ENCODE measurements at regions not wholly inside any gene's neighbourhood (a gene's known extent, or its start where the extent isn't known, plus 50 kb on each side); places are given as distances from the start of the nearest gene placed in this dataset.
"Not testable (repeated sequence)": the region's sequence is repeated elsewhere in the genome, so short reads cannot be mapped to it uniquely, and the experiment has no call there.

DNA sequence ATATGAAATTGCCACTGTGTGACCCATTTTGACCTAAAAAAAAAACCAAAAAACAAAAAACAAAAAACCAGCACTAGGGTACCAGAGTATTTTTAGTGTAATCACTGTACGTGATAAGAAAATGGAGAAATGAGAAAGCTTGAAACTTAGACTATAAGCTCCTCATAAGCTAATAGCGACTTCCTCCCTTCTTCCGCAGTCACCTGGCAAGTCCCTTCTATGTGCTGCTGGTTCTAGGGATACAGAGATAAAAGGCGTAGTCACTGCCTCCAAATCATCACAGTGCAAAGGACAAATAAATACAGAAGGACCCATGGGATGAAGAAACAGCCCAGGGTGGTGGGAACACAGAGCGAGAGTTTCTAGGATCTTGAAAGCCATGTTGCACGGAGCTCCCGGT is 190.3 kb downstream of the TM9SF2 start:
- Histone ChIP-seq H3K27me3 (replicated peaks; ENCODE audit: control insufficient read depth, insufficient read depth, low read length) (peaks cover 16% of the 10 kb centered on the region), H3K36me3 (ENCODE audit: control insufficient read depth, insufficient read depth, low read length, severe bottlenecking) (no peaks in the 10 kb centered on the region), H3K9ac (ENCODE audit: low read length) (no peak overlapping the region), H3K4me3 (ENCODE audit: low read length) (no peak overlapping the region), H3K4me1 (ENCODE audit: control insufficient read depth, insufficient read depth, low read length) (no peaks in the 10 kb centered on the region), H3K9me3 (ENCODE audit: control insufficient read depth, low read length) (no peaks in the 10 kb centered on the region)
- no peak for DNase-seq (ENCODE audit: low read depth)

DNA sequence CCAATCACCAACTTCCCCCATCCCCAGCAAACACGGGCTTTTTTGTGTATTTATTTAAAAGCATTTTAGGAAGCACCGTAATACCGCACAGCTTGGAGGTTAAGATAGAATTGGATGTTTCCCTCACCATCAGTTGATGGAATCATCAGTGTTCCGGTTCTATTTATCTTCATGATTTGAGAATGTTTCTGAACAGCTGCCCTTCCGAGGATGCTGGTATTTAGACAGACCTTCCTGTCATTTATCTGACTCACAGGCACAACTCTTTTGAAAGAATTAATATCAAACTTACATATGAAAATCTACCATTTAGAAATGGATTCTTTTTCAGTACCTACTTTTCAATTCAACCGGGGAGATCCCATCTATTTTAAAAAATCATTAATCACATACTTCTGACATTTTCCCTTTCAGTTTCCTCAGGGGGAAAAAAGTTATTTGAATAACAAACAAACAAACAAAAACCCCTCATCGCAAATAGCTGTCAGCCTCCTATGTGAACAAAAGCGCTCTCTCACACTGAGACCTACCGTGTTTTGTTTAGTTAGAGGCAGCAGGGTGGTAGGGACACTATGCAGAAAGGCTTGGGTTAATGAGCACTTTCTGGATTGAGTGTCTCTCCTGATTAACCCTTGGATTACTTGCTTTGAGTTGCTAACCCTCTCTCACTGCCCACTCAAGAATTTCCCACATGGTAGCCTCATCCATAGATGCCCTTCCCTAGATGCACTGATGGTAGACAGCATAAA is 189.3 kb downstream of the TM9SF2 start:
- Histone ChIP-seq H3K4me1 (ENCODE audit: control insufficient read depth, insufficient read depth, low read length) (peaks cover 4% of the 10 kb centered on the region), H3K9me3 (ENCODE audit: control insufficient read depth, low read length) (no peaks in the 10 kb centered on the region), H3K4me3 (ENCODE audit: low read length) (no peak overlapping the region), H3K27me3 (replicated peaks; ENCODE audit: control insufficient read depth, insufficient read depth, low read length) (peaks cover 16% of the 10 kb centered on the region), H3K36me3 (ENCODE audit: control insufficient read depth, insufficient read depth, low read length, severe bottlenecking) (no peaks in the 10 kb centered on the region), H3K9ac (ENCODE audit: low read length) (no peak overlapping the region)
- DNase-seq (ENCODE audit: low read depth): no peak

DNA sequence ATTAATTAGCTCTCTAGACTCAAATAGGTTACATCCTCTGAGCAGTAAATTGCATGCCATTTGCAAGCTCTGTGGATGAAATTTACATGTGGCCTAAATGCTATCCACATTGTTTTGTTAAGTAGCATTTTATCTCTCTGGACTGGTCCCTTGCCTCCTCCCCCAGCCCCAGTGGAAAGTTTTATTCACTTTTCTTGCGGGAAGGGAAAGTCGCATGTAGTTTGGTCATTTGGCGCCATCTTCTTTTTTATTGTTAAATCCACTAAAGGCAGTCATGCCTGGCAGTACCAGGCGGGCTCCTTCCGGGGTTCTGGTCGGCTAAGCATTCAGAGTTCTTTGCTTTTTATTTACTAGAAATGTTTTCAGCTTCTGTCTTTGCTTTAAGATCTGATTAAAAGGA is 188.7 kb downstream of the TM9SF2 start:
- H3K9me3 ChIP-seq (ENCODE audit: control insufficient read depth, low read length): no peaks in the 10 kb centered on the region
- no peaks in the 10 kb centered on the region for H3K36me3 ChIP-seq (ENCODE audit: control insufficient read depth, insufficient read depth, low read length, severe bottlenecking)
- H3K9ac ChIP-seq (ENCODE audit: low read length): no peak overlapping the region
- no peak overlapping the region for H3K4me3 ChIP-seq (ENCODE audit: low read length)
- H3K4me1 ChIP-seq (ENCODE audit: control insufficient read depth, insufficient read depth, low read length): peaks cover 4% of the 10 kb centered on the region
- peaks cover 16% of the 10 kb centered on the region for H3K27me3 ChIP-seq (replicated peaks; ENCODE audit: control insufficient read depth, insufficient read depth, low read length)
- DNase-seq (ENCODE audit: low read depth): no peak

DNA sequence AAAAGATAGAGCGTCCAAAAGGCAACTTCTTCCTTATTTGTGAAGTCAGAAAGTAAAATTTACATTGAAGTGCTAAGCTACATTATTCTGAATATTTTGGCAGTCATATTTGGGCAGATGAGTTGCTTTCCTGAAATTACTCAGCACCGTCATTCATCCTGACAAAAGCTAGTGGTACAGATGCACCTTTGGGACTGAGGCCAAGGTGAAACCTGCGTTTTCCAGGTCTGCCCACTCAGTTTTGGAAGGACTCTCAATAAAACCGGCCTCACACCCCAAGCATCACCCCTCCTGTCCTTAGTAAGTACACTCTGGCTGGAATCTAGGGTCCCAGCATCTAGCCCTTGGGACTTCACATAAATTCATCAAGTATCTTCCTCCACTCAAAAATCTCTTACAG is 187.5 kb downstream of the TM9SF2 start:
- H3K4me3 ChIP-seq (ENCODE audit: low read length): no peak overlapping the region
- H3K9me3 ChIP-seq (ENCODE audit: control insufficient read depth, low read length): no peaks in the 10 kb centered on the region
- H3K36me3 ChIP-seq (ENCODE audit: control insufficient read depth, insufficient read depth, low read length, severe bottlenecking): no peaks in the 10 kb centered on the region
- peaks cover 4% of the 10 kb centered on the region for H3K4me1 ChIP-seq (ENCODE audit: control insufficient read depth, insufficient read depth, low read length)
- H3K9ac ChIP-seq (ENCODE audit: low read length): no peak overlapping the region
- H3K27me3 ChIP-seq (replicated peaks; ENCODE audit: control insufficient read depth, insufficient read depth, low read length): peaks cover 9% of the 10 kb centered on the region
- DNase-seq (ENCODE audit: low read depth): no peak

DNA sequence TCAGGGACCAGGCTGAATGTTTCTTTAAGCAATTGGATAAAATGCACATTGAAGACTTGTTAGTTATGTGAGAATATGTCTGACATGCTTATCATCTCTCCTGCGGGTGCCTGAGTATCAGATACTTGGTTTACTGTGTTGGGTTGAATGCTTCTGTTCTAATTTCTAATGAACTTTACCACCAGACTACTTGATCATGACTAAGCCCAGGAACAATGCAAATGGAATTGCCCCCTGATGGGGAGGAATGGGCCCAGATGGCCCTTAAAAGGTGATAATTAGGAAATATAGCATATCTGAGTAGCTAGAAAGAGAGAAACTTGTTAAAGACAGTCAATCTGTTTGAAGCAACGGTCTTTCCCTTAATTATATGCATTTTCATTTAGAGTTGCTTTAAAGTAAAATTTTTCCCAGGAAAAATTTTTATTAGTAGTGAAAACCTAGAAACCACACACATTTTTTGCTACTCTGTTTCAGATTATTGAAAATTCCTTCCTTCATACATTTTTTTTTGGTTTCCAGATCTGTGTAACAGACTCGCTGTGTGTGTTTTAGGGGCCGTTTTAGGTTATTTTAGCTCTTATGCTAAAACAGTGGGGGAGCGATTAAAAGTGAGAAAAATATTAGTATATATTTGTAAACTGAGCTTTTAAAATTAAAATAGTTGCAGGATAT is 186.6 kb downstream of the TM9SF2 start:
- Histone ChIP-seq H3K4me3 (ENCODE audit: low read length) (no peak overlapping the region), H3K9ac (ENCODE audit: low read length) (no peak overlapping the region), H3K36me3 (ENCODE audit: control insufficient read depth, insufficient read depth, low read length, severe bottlenecking) (no peaks in the 10 kb centered on the region), H3K9me3 (ENCODE audit: control insufficient read depth, low read length) (no peaks in the 10 kb centered on the region), H3K4me1 (ENCODE audit: control insufficient read depth, insufficient read depth, low read length) (peaks cover 4% of the 10 kb centered on the region), H3K27me3 (replicated peaks; ENCODE audit: control insufficient read depth, insufficient read depth, low read length) (peaks cover 3% of the 10 kb centered on the region)
- DNase-seq (ENCODE audit: low read depth): no peak

DNA sequence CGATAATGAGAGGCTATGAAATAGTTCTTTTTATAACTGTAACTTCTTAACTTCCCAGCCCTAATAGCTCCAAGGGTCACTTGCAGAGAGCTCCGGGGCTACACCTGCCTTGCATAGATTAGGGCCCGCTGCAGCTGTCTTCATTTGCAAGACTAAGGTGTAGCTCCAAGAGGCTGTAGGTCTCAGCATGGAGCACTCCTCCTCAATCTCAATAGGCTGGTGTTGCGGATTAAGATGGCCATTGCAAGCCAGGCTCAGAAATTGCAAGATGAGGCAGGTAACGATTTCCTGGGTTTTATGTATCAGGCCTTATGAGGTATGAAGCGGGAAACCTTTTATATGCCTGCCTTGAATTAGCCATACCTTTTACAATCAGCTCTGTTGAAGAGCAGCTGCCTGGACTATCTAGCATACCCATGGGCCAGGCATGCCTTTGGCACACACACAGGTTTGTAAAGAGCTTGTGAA is 185.7 kb downstream of the TM9SF2 start:
- no peak for DNase-seq (ENCODE audit: low read depth)
- no peaks in the 10 kb centered on the region for H3K9me3 ChIP-seq (ENCODE audit: control insufficient read depth, low read length)
- peaks cover 4% of the 10 kb centered on the region for H3K4me1 ChIP-seq (ENCODE audit: control insufficient read depth, insufficient read depth, low read length)
- peaks cover 3% of the 10 kb centered on the region for H3K27me3 ChIP-seq (replicated peaks; ENCODE audit: control insufficient read depth, insufficient read depth, low read length)
- H3K4me3 ChIP-seq (ENCODE audit: low read length): no peak overlapping the region
- no peaks in the 10 kb centered on the region for H3K36me3 ChIP-seq (ENCODE audit: control insufficient read depth, insufficient read depth, low read length, severe bottlenecking)
- no peak overlapping the region for H3K9ac ChIP-seq (ENCODE audit: low read length)

DNA sequence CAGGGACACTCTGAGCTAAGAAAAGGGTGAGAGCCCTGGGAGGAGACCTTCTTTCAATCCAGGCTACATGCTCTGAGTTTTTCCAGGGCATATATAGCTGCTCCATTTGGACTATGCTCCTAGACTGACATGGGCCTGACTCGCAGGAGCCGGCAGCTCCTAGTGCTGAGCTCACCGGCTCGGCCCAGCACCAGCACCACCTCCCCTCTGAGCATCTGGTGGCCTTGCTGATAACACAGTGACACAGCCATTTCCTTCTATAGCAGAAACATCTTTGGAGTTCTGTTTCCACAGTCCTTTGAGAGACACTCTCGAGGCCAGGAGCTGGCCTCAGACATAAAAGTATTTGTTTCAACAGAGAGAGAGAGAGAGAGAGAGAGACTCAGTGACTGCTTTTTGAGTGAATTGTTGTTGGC is 184.9 kb downstream of the TM9SF2 start:
- Histone ChIP-seq H3K4me1 (ENCODE audit: control insufficient read depth, insufficient read depth, low read length) (peaks cover 4% of the 10 kb centered on the region), H3K4me3 (ENCODE audit: low read length) (no peak overlapping the region), H3K9ac (ENCODE audit: low read length) (no peak overlapping the region), H3K9me3 (ENCODE audit: control insufficient read depth, low read length) (no peaks in the 10 kb centered on the region), H3K27me3 (replicated peaks; ENCODE audit: control insufficient read depth, insufficient read depth, low read length) (peaks cover 3% of the 10 kb centered on the region), H3K36me3 (ENCODE audit: control insufficient read depth, insufficient read depth, low read length, severe bottlenecking) (no peaks in the 10 kb centered on the region)
- DNase-seq (ENCODE audit: low read depth): peak; percentile 36

DNA sequence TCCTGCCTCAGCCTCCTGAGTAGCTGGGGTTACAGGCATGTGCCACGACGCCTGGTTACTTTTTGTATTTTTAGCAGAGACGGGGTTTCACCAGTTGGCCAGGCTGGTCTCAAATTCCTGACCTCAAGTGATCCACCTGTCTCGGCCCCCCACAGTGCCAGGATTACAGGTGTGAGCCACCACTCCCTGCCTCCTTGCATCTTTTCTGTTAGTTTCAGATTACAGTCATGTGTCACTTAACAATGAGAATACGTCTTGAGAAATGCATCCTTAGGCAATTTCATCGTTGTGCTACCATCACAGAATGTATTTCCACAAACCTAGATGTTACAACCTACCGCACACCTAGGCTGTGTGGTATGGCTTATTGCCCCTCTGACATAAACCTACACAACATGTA is 180.4 kb downstream of the TM9SF2 start:
- H3K4me1 ChIP-seq (ENCODE audit: control insufficient read depth, insufficient read depth, low read length): peaks cover 17% of the 10 kb centered on the region
- H3K27me3 ChIP-seq (replicated peaks; ENCODE audit: control insufficient read depth, insufficient read depth, low read length): no peaks in the 10 kb centered on the region
- no peaks in the 10 kb centered on the region for H3K36me3 ChIP-seq (ENCODE audit: control insufficient read depth, insufficient read depth, low read length, severe bottlenecking)
- no peak overlapping the region for H3K4me3 ChIP-seq (ENCODE audit: low read length)
- no peak overlapping the region for H3K9ac ChIP-seq (ENCODE audit: low read length)
- no peaks in the 10 kb centered on the region for H3K9me3 ChIP-seq (ENCODE audit: control insufficient read depth, low read length)
- DNase-seq (ENCODE audit: low read depth): no peak

DNA sequence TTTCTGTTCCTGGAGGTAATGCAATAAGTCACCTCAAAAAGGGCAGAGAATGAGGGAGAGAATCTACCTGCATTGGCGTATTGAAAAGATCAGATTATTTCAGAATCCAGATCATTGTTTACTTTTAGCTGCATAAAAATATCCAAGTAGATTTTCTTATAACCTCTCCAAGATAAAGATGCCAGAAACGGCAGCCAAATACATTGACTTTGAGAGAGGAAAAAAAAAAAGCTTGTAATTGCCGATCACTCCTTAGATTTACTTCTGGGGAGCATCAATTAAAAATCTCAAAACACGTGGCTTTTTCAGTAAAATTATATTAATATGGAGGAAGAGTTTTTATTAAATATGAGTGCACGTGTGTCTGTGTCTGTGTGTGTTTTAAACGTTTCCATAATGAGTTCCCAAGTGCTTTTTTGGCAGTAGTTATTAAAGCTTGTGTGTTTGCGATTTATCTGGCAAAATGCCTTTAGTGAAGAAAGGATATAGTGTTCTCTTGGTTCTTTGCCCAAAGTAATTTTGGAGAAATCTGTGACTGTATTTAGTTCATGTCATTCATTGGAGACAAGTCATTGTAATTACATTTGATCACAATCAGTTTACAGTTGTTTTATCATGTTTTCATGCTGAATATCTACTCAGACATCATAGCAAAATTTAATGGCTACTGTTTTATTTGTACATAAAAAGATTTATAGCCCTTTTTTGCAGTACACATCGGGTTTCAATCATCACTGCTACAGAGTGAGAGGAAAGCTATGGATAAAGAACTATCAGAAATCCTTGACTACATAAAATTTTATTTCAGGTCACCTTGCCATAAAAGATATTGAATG is 176.1 kb downstream of the TM9SF2 start:
- Histone ChIP-seq H3K9ac (ENCODE audit: low read length) (no peak overlapping the region), H3K27me3 (replicated peaks; ENCODE audit: control insufficient read depth, insufficient read depth, low read length) (peaks cover 5% of the 10 kb centered on the region), H3K9me3 (ENCODE audit: control insufficient read depth, low read length) (no peaks in the 10 kb centered on the region), H3K4me1 (ENCODE audit: control insufficient read depth, insufficient read depth, low read length) (peaks cover 13% of the 10 kb centered on the region), H3K36me3 (ENCODE audit: control insufficient read depth, insufficient read depth, low read length, severe bottlenecking) (no peaks in the 10 kb centered on the region), H3K4me3 (ENCODE audit: low read length) (peak overlapping the region; percentile 43)
- DNase-seq (ENCODE audit: low read depth): no peak

DNA sequence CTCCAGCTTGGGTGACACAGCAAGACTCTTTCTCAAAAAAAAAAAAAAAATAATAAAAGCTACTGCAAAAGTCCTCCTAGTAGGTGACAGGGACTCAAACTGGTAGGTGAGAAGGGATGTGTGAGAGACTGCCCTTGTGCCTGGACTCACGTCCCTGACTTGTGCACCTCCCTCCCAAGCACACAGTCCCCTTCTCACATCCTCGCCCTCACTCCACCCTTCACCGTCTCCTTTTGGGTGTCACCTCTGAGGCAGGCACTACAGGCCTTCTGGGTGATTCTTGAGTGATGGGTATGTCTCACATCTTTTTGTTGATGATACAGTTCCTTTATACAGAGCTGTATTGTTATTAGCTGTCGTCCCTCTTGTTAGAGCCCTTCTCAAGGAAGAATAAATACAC is 170.5 kb downstream of the TM9SF2 start:
- H3K36me3 ChIP-seq (ENCODE audit: control insufficient read depth, insufficient read depth, low read length, severe bottlenecking): no peaks in the 10 kb centered on the region
- no peaks in the 10 kb centered on the region for H3K9me3 ChIP-seq (ENCODE audit: control insufficient read depth, low read length)
- H3K9ac ChIP-seq (ENCODE audit: low read length): no peak overlapping the region

DNA sequence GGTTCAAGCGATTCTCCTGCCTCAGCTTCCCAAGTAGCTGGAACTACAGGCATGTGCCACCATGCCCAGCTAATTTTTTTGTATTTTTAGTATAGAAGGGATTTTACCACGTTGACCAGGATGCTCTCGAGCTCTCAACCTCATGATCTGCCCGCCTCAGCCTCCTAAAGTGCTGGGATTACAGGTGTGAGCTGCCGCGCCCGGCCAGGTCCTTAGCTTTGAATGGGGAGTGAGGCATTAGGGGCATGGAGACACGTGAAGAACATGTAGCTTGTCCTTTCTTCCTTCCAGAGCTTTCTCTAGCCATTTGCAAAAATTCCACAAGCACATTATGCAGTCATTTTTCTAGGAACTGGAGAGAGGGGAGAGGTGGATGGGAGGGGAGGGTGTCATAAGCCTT is 167.8 kb downstream of the TM9SF2 start:
- DNase-seq (ENCODE audit: low read depth); H3K9ac ChIP-seq (ENCODE audit: low read length); H3K4me1 ChIP-seq (ENCODE audit: control insufficient read depth, insufficient read depth, low read length): not testable (repeated sequence)

More for the DNA sequence above, 170.5 kb downstream of the TM9SF2 start:
- no peak for DNase-seq (ENCODE audit: low read depth)
- Histone ChIP-seq H3K27me3 (replicated peaks; ENCODE audit: control insufficient read depth, insufficient read depth, low read length) (peaks cover 5% of the 10 kb centered on the region), H3K4me1 (ENCODE audit: control insufficient read depth, insufficient read depth, low read length) (no peaks in the 10 kb centered on the region), H3K4me3 (ENCODE audit: low read length) (no peak overlapping the region)

More for the DNA sequence above, 167.8 kb downstream of the TM9SF2 start:
- not testable (repeated sequence) for H3K9me3 ChIP-seq (ENCODE audit: control insufficient read depth, low read length); H3K4me3 ChIP-seq (ENCODE audit: low read length); H3K27me3 ChIP-seq (replicated peaks; ENCODE audit: control insufficient read depth, insufficient read depth, low read length); H3K36me3 ChIP-seq (ENCODE audit: control insufficient read depth, insufficient read depth, low read length, severe bottlenecking)

All from adipocyte (in vitro differentiated cells).